ENCODE measurements at regions not wholly inside any gene's neighbourhood (a gene's known extent, or its start where the extent isn't known, plus 50 kb on each side); places are given as distances from the start of the nearest gene placed in this dataset.

GRCh38 chrX:35288657-35289056, 346.1 kb downstream of the FAM47B start:
- no peak for TF ChIP-seq EP300 (IDR thresholded peaks at IDR 0.05; ENCODE audit: borderline replicate concordance)
- TF ChIP-seq ZBTB7A (IDR thresholded peaks at IDR 0.05; ENCODE audit: low read depth), result no peak
- TF ChIP-seq RAD21 (IDR thresholded peaks at IDR 0.05; ENCODE audit: low read depth), result no peak
- no peak for TF ChIP-seq REST (IDR thresholded peaks at IDR 0.05; ENCODE audit: low read depth)
- TF ChIP-seq CEBPB (IDR thresholded peaks at IDR 0.05), result no peak

All from Ishikawa (cell line).